ENCODE measurements at regions not wholly inside any gene's neighbourhood (a gene's known extent, or its start where the extent isn't known, plus 50 kb on each side); places are given as distances from the start of the nearest gene placed in this dataset.

- DNase-seq (ENCODE audit: low spot score), result no peak
- no TSS peak for BruUV-seq (replicated peaks)
- CTCF ChIA-PET, result no interaction called here
- no peak overlapping the region for H3K27ac ChIP-seq (ENCODE audit: low read depth, low read length, poor library complexity, severe bottlenecking)
- TF ChIP-seq EZH2 (IDR thresholded peaks at IDR 0.05; ENCODE audit: borderline replicate concordance, low read depth, low read length, poor library complexity, severe bottlenecking), result no peak
- TF ChIP-seq, protein P1, sequence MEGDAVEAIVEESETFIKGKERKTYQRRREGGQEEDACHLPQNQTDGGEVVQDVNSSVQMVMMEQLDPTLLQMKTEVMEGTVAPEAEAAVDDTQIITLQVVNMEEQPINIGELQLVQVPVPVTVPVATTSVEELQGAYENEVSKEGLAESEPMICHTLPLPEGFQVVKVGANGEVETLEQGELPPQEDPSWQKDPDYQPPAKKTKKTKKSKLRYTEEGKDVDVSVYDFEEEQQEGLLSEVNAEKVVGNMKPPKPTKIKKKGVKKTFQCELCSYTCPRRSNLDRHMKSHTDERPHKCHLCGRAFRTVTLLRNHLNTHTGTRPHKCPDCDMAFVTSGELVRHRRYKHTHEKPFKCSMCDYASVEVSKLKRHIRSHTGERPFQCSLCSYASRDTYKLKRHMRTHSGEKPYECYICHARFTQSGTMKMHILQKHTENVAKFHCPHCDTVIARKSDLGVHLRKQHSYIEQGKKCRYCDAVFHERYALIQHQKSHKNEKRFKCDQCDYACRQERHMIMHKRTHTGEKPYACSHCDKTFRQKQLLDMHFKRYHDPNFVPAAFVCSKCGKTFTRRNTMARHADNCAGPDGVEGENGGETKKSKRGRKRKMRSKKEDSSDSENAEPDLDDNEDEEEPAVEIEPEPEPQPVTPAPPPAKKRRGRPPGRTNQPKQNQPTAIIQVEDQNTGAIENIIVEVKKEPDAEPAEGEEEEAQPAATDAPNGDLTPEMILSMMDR (conservative IDR thresholded peaks at IDR 0.05; ENCODE audit: low read depth, low read length), result no peak
- no peaks in the 10 kb centered on the region for H3K9me3 ChIP-seq (ENCODE audit: low read depth, low read length, poor library complexity, severe bottlenecking)
- H3K27me3 ChIP-seq (replicated peaks; ENCODE audit: insufficient read depth, low read depth, low read length, poor library complexity), result no peaks in the 10 kb centered on the region
- H3K4me3 ChIP-seq (ENCODE audit: low read depth, low read length, poor library complexity, severe bottlenecking), result no peak overlapping the region
- POLR2A ChIA-PET (ENCODE audit: low non-redundant PET), result no interaction called here
- H3K36me3 ChIP-seq (ENCODE audit: insufficient read depth, low read length, poor library complexity, severe bottlenecking), result no peaks in the 10 kb centered on the region
- intact Hi-C loops (cut with micrococcal nuclease; ENCODE audit: unreplicated experiment), result no loop called here
- H3K4me1 ChIP-seq (ENCODE audit: insufficient read depth, low read length, poor library complexity, severe bottlenecking), result no peaks in the 10 kb centered on the region
Observed at GRCh38 chr6:50362706-50363105, 313.0 kb upstream of the DEFB112 start.

DNA sequence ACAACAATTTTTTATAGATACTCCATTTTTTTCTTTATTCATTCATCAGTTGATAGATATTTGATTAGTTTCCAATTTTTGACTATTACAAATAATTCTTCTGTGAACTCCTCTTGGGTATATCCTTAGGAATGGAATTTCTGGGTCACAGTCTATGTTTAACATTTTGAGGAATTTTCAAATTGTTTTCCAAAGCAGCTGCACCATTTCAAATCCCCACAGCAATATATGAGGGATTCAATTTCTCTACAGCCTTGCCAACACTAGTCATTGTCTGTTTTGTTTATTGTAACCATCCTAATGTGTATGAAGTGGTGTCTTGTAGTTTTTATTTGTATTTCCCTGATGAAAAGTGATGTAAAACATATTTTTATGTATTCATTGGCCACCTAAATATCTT, 320.3 kb upstream of the DEFB112 start:
- Histone ChIP-seq H3K9me3 (ENCODE audit: low read depth, low read length, poor library complexity, severe bottlenecking) (no peaks in the 10 kb centered on the region), H3K4me1 (ENCODE audit: insufficient read depth, low read length, poor library complexity, severe bottlenecking) (no peaks in the 10 kb centered on the region), H3K27ac (ENCODE audit: low read depth, low read length, poor library complexity, severe bottlenecking) (no peak overlapping the region), H3K36me3 (ENCODE audit: insufficient read depth, low read length, poor library complexity, severe bottlenecking) (no peaks in the 10 kb centered on the region), H3K4me3 (ENCODE audit: low read depth, low read length, poor library complexity, severe bottlenecking) (no peak overlapping the region), H3K27me3 (replicated peaks; ENCODE audit: insufficient read depth, low read depth, low read length, poor library complexity) (no peaks in the 10 kb centered on the region)
- ChIA-PET POLR2A (ENCODE audit: low non-redundant PET) (no interaction called here), CTCF (no interaction called here)
- no TSS peak for BruUV-seq (replicated peaks)
- intact Hi-C loops (cut with micrococcal nuclease; ENCODE audit: unreplicated experiment), result no loop called here
- no peak for TF ChIP-seq EZH2 (IDR thresholded peaks at IDR 0.05; ENCODE audit: borderline replicate concordance, low read depth, low read length, poor library complexity, severe bottlenecking)
- TF ChIP-seq, protein P1 (conservative IDR thresholded peaks at IDR 0.05; ENCODE audit: low read depth, low read length), result no peak
- no peak for DNase-seq (ENCODE audit: low spot score)

GRCh38 chr6:50380406-50381098, 330.8 kb upstream of the DEFB112 start:
- no peaks in the 10 kb centered on the region for H3K9me3 ChIP-seq (ENCODE audit: low read depth, low read length, poor library complexity, severe bottlenecking)
- ChIA-PET CTCF (no interaction called here), POLR2A (ENCODE audit: low non-redundant PET) (no interaction called here)
- intact Hi-C loops (cut with micrococcal nuclease; ENCODE audit: unreplicated experiment), result no loop called here
- no peaks in the 10 kb centered on the region for H3K27me3 ChIP-seq (replicated peaks; ENCODE audit: insufficient read depth, low read depth, low read length, poor library complexity)
- TF ChIP-seq EZH2 (IDR thresholded peaks at IDR 0.05; ENCODE audit: borderline replicate concordance, low read depth, low read length, poor library complexity, severe bottlenecking), result no peak
- TF ChIP-seq, protein P1 (conservative IDR thresholded peaks at IDR 0.05; ENCODE audit: low read depth, low read length), result no peak
- H3K27ac ChIP-seq (ENCODE audit: low read depth, low read length, poor library complexity, severe bottlenecking), result no peak overlapping the region
- peak overlapping the region; percentile 24 for H3K4me3 ChIP-seq (ENCODE audit: low read depth, low read length, poor library complexity, severe bottlenecking)
- peak; percentile 4 for DNase-seq (ENCODE audit: low spot score)
- no peaks in the 10 kb centered on the region for H3K4me1 ChIP-seq (ENCODE audit: insufficient read depth, low read length, poor library complexity, severe bottlenecking)
- no peaks in the 10 kb centered on the region for H3K36me3 ChIP-seq (ENCODE audit: insufficient read depth, low read length, poor library complexity, severe bottlenecking)
- BruUV-seq (replicated peaks), result no TSS peak

Measured in A673 (cell line).